ENCODE measurements at regions not wholly inside any gene's neighbourhood (a gene's known extent, or its start where the extent isn't known, plus 50 kb on each side); places are given as distances from the start of the nearest gene placed in this dataset.

DNA sequence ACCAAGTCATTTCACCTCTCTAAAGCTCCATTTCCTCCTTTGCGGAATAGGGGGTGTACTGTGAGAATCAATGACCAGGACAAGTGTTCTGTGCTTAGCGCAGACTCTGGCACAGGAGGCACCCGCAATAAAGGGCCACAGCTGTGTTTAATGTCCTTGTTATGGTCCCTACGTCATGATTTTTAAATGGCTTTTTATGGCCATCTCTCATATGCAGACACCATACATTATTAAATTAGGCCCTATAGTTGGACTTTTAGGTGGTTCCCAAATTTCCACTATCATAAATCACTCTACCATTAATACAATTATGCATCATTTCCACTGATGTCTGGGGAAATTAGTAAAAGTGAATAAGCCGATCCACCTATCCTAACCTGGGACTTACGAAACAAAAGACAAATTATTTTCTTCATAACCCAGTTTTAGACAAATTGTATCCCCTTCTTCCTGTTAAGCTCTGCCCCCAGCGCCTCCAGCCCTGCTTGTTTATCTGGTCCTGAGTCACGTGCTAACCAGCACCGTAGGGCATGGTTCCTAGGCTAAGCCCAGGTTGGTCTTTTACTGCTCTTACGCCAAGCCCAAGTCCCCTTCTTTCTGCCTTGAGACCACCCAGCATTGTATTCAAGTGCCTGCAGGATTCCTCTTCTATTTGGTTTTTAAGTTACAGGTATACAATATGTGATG lies 278.3 kb downstream of the SHQ1 start:
- no peaks in the 10 kb centered on the region for H3K79me2 ChIP-seq (ENCODE audit: insufficient read depth, low read length)
- Mint-ChIP-seq H3K27me3 (ENCODE audit: low read depth, unreplicated experiment) (no peaks in the 10 kb centered on the region), H3K36me3 (ENCODE audit: low read depth, unreplicated experiment) (no peaks in the 10 kb centered on the region), H3K27ac (ENCODE audit: unreplicated experiment) (no peak overlapping the region), H3K4me3 (ENCODE audit: unreplicated experiment) (no peak overlapping the region), H3K9me3 (ENCODE audit: unreplicated experiment) (no peaks in the 10 kb centered on the region), H3K4me1 (ENCODE audit: low read depth, unreplicated experiment) (no peaks in the 10 kb centered on the region)
- H3K4me3 ChIP-seq (ENCODE audit: insufficient read depth, low read depth, low read length) = no peak overlapping the region
- H3K4me2 ChIP-seq (ENCODE audit: low read length) = no peak overlapping the region
- no peaks in the 10 kb centered on the region for H3K27me3 ChIP-seq (ENCODE audit: insufficient read depth, low read length)
- no peak overlapping the region for H3K9ac ChIP-seq (ENCODE audit: low read length)
- FAIRE-seq (no peak), DNase-seq (ENCODE audit: low read depth) (no peak)
- no peak overlapping the region for H2AFZ ChIP-seq (ENCODE audit: low read depth, low read length)
- H3K4me1 ChIP-seq (ENCODE audit: insufficient read depth, low read length) = peaks cover 4% of the 10 kb centered on the region
- H3K9me3 ChIP-seq (ENCODE audit: insufficient read depth, low read depth, low read length) = no peaks in the 10 kb centered on the region
- no peaks in the 10 kb centered on the region for H4K20me1 ChIP-seq (ENCODE audit: insufficient read depth, low read length)
- no peak overlapping the region for H3K27ac ChIP-seq (ENCODE audit: low read depth, low read length)
- no peak for TF ChIP-seq EZH2 (IDR thresholded peaks at IDR 0.05; ENCODE audit: insufficient read depth, low read length)
- TF ChIP-seq, protein P1, sequence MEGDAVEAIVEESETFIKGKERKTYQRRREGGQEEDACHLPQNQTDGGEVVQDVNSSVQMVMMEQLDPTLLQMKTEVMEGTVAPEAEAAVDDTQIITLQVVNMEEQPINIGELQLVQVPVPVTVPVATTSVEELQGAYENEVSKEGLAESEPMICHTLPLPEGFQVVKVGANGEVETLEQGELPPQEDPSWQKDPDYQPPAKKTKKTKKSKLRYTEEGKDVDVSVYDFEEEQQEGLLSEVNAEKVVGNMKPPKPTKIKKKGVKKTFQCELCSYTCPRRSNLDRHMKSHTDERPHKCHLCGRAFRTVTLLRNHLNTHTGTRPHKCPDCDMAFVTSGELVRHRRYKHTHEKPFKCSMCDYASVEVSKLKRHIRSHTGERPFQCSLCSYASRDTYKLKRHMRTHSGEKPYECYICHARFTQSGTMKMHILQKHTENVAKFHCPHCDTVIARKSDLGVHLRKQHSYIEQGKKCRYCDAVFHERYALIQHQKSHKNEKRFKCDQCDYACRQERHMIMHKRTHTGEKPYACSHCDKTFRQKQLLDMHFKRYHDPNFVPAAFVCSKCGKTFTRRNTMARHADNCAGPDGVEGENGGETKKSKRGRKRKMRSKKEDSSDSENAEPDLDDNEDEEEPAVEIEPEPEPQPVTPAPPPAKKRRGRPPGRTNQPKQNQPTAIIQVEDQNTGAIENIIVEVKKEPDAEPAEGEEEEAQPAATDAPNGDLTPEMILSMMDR (IDR thresholded peaks at IDR 0.05; ENCODE audit: insufficient read depth, low read depth, low read length) = no peak
- no peaks in the 10 kb centered on the region for H3K36me3 ChIP-seq (ENCODE audit: insufficient read depth, low read length)

DNA sequence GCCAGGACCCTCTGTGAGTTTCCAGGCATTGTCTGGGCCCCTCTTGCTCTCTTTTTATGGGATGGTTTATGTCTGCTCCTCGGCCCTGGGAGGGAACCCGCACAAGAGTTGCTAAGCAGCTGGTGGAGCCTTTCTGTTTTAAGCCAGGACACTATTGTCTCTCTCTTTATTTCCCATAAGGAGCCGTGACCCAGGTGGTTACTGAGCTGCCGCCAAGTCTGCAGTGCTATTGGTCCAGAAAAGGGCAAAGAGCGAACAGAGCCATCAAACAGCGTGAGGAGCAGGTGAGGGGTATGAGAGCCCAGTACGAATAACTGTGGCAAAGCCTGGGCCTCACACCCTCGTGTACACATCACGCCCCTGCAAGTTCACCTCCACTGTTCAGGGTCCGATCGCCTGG lies 280.2 kb downstream of the SHQ1 start:
- DNase-seq (ENCODE audit: low read depth) (no peak), FAIRE-seq (no peak)
- Histone ChIP-seq H3K4me2 (ENCODE audit: low read length) (no peak overlapping the region), H3K27me3 (ENCODE audit: insufficient read depth, low read length) (no peaks in the 10 kb centered on the region), H3K9ac (ENCODE audit: low read length) (no peak overlapping the region), H3K36me3 (ENCODE audit: insufficient read depth, low read length) (no peaks in the 10 kb centered on the region), H3K4me3 (ENCODE audit: insufficient read depth, low read depth, low read length) (no peak overlapping the region), H3K9me3 (ENCODE audit: insufficient read depth, low read depth, low read length) (no peaks in the 10 kb centered on the region), H3K27ac (ENCODE audit: low read depth, low read length) (no peak overlapping the region), H4K20me1 (ENCODE audit: insufficient read depth, low read length) (no peaks in the 10 kb centered on the region), H3K4me1 (ENCODE audit: insufficient read depth, low read length) (peaks cover 4% of the 10 kb centered on the region), H3K79me2 (ENCODE audit: insufficient read depth, low read length) (no peaks in the 10 kb centered on the region), H2AFZ (ENCODE audit: low read depth, low read length) (no peak overlapping the region)
- Mint-ChIP-seq H3K27me3 (ENCODE audit: low read depth, unreplicated experiment) (no peaks in the 10 kb centered on the region), H3K9me3 (ENCODE audit: unreplicated experiment) (no peaks in the 10 kb centered on the region), H3K36me3 (ENCODE audit: low read depth, unreplicated experiment) (no peaks in the 10 kb centered on the region), H3K4me3 (ENCODE audit: unreplicated experiment) (no peak overlapping the region), H3K27ac (ENCODE audit: unreplicated experiment) (no peak overlapping the region), H3K4me1 (ENCODE audit: low read depth, unreplicated experiment) (no peaks in the 10 kb centered on the region)
- TF ChIP-seq, protein P1 (IDR thresholded peaks at IDR 0.05; ENCODE audit: insufficient read depth, low read depth, low read length) = no peak
- TF ChIP-seq EZH2 (IDR thresholded peaks at IDR 0.05; ENCODE audit: insufficient read depth, low read length) = no peak

DNA sequence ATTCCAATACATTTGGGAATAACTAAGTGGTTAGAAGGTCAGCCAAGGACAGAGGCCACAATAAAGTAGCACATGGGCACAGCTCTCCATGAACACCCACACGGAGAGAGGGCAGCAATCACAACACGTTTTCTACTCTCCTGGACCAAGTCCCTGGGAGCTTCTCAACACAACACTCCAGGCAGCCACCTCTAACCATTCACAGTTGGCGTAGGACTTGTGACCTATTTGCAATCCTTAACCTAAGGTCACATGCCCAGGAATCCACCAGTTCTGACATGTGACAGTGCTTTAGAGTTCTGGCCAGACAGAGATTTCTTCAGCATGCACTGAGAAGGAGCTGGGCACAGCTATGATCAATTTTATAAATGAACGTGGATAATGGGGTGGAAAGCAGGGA lies 280.8 kb downstream of the SHQ1 start:
- TF ChIP-seq, protein P1 (IDR thresholded peaks at IDR 0.05; ENCODE audit: insufficient read depth, low read depth, low read length) = no peak
- TF ChIP-seq EZH2 (IDR thresholded peaks at IDR 0.05; ENCODE audit: insufficient read depth, low read length) = no peak
- H3K9me3 Mint-ChIP-seq (ENCODE audit: unreplicated experiment) = no peaks in the 10 kb centered on the region
- DNase-seq (ENCODE audit: low read depth) (no peak), FAIRE-seq (no peak)
- Histone ChIP-seq H3K4me1 (ENCODE audit: insufficient read depth, low read length) (peaks cover 4% of the 10 kb centered on the region), H4K20me1 (ENCODE audit: insufficient read depth, low read length) (no peaks in the 10 kb centered on the region), H3K9ac (ENCODE audit: low read length) (no peak overlapping the region), H3K79me2 (ENCODE audit: insufficient read depth, low read length) (no peaks in the 10 kb centered on the region), H3K9me3 (ENCODE audit: insufficient read depth, low read depth, low read length) (no peaks in the 10 kb centered on the region), H3K4me3 (ENCODE audit: insufficient read depth, low read depth, low read length) (no peak overlapping the region), H3K36me3 (ENCODE audit: insufficient read depth, low read length) (no peaks in the 10 kb centered on the region), H3K27me3 (ENCODE audit: insufficient read depth, low read length) (no peaks in the 10 kb centered on the region), H3K27ac (ENCODE audit: low read depth, low read length) (no peak overlapping the region), H3K4me2 (ENCODE audit: low read length) (no peak overlapping the region), H2AFZ (ENCODE audit: low read depth, low read length) (no peak overlapping the region)
- no peaks in the 10 kb centered on the region for H3K27me3 Mint-ChIP-seq (ENCODE audit: low read depth, unreplicated experiment)
- no peaks in the 10 kb centered on the region for H3K36me3 Mint-ChIP-seq (ENCODE audit: low read depth, unreplicated experiment)
- H3K27ac Mint-ChIP-seq (ENCODE audit: unreplicated experiment) = no peak overlapping the region
- no peaks in the 10 kb centered on the region for H3K4me1 Mint-ChIP-seq (ENCODE audit: low read depth, unreplicated experiment)
- no peak overlapping the region for H3K4me3 Mint-ChIP-seq (ENCODE audit: unreplicated experiment)

Data from astrocyte (in vitro differentiated cells and primary cell).